ENCODE measurements at regions not wholly inside any gene's neighbourhood (a gene's known extent, or its start where the extent isn't known, plus 50 kb on each side); places are given as distances from the start of the nearest gene placed in this dataset.

DNA sequence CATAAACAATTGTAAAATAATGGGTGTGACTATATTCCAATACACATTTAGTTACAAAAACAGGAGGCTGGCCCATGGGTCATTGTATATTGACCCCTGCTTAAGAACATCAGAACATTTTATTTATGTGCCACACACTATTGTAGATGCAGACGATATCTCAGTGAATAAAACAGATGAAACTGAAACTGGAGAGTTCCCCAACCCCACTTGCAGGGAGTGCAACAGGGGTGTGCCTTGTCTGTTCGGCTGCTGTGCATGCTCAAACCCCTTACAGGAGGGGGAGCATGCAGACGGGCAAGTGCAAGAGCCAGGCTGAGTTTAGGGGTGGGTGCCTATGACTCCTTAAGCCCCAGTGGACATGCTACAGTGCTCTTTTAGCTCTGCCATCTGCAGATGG lies 509.6 kb downstream of the IGSF11 start:
- H4K20me1 ChIP-seq (replicated peaks in 1 of 2; ENCODE audit: control insufficient read depth in 1 of 2, insufficient read depth in 2 of 2, low read length in 2 of 2) = no peaks in the 10 kb centered on the region
- H2AK5ac ChIP-seq (ENCODE audit: low read depth, low read length) = no peak overlapping the region
- 62% methylated on average over 3 of the region's 3 CpGs; no CpG with 5 or more reads in 1 of the 2 experiments for WGBS, 2 experiments (ENCODE audit: extremely low coverage in 1 of 2, insufficient coverage in 1 of 2, insufficient read length in 1 of 2, insufficient replicate concordance in 2 of 2, low coverage in 1 of 2, low lambda C conversion rate in 2 of 2, missing lambda C conversion rate in 1 of 2)
- H4K5ac ChIP-seq (ENCODE audit: insufficient read length, low read depth, low read length) = no peak overlapping the region
- FAIRE-seq (no peak), DNase-seq (ENCODE audit: low read depth in 1 of 2, low spot score in 2 of 2) (no peak)
- no peak overlapping the region for H2BK120ac ChIP-seq (replicated peaks; ENCODE audit: low read depth, low read length)
- no peak overlapping the region for H2BK20ac ChIP-seq (ENCODE audit: low read length)
- no peak overlapping the region for H3K4ac ChIP-seq (replicated peaks; ENCODE audit: insufficient read length, low read depth, low read length)
- H4K91ac ChIP-seq (replicated peaks; ENCODE audit: insufficient read length, low read length) = no peak overlapping the region
- ChIA-PET CTCF (ENCODE audit: partially characterized antibody) (no interaction called here), POLR2A (ENCODE audit: partially characterized antibody) (no interaction called here)
- H3K36me3 ChIP-seq (ENCODE audit: control insufficient read depth in 2 of 4, insufficient read depth in 4 of 4, low read length in 3 of 4) = no peaks in the 10 kb centered on the region
- no peak overlapping the region for H2AFZ ChIP-seq (ENCODE audit: low read length)
- H3K79me1 ChIP-seq (ENCODE audit: low read depth, low read length) = no peaks in the 10 kb centered on the region
- no peaks in the 10 kb centered on the region for H3K4me1 ChIP-seq (replicated peaks in 1 of 4; ENCODE audit: control insufficient read depth in 3 of 4, insufficient read depth in 4 of 4, low read length in 3 of 4)
- H3K79me2 ChIP-seq (ENCODE audit: control insufficient read depth in 1 of 2, insufficient read depth in 2 of 2, low read length in 2 of 2) = no peaks in the 10 kb centered on the region
- H3K9ac ChIP-seq (replicated peaks in 1 of 4; ENCODE audit: extremely low read depth in 1 of 4, low read depth in 3 of 4, low read length in 3 of 4) = no peak overlapping the region
- H3K9me3 ChIP-seq (ENCODE audit: insufficient read depth in 2 of 2, low read depth in 1 of 2, low read length in 1 of 2) = no peaks in the 10 kb centered on the region; a peak in 1 of 4 replicates
- H3K4me2 ChIP-seq (ENCODE audit: insufficient read depth in 1 of 2, low read depth in 2 of 2, low read length in 2 of 2) = no peak overlapping the region
- no peaks in the 10 kb centered on the region for H3K27me3 ChIP-seq (replicated peaks in 1 of 4; ENCODE audit: control insufficient read depth in 3 of 4, extremely low read depth in 1 of 4, insufficient read depth in 3 of 4, low read length in 3 of 4)
- H3K14ac ChIP-seq (ENCODE audit: insufficient read length) = no peak overlapping the region
- no peak overlapping the region for H3K18ac ChIP-seq (ENCODE audit: extremely low read depth, low read length)
- no peak overlapping the region for H2BK5ac ChIP-seq (ENCODE audit: low read depth, low read length)
- H3K23me2 ChIP-seq (ENCODE audit: low read depth, low read length) = no peaks in the 10 kb centered on the region
- no peak overlapping the region for H3K23ac ChIP-seq (ENCODE audit: insufficient read length)
- H4K8ac ChIP-seq (ENCODE audit: extremely low read depth, insufficient read depth, low read length) = no peak overlapping the region
- no peak overlapping the region for H2BK15ac ChIP-seq (ENCODE audit: low read length)
- no peak overlapping the region for H2BK12ac ChIP-seq (ENCODE audit: low read depth, low read length)
- H3K27ac ChIP-seq (ENCODE audit: low read depth, low read length) = no peak overlapping the region
- no peak overlapping the region for H3K56ac ChIP-seq (replicated peaks; ENCODE audit: insufficient read length, low read depth, low read length)
- H3K4me3 ChIP-seq (ENCODE audit: extremely low read depth in 1 of 4, insufficient read depth in 2 of 4, low read depth in 3 of 4, low read length in 4 of 4) = no peak overlapping the region
- TF ChIP-seq TBP (IDR thresholded peaks at IDR 0.05; ENCODE audit: low read depth, low read length) (no peak), NRF1 (IDR thresholded peaks at IDR 0.05; ENCODE audit: low read depth, low read length) (no peak), RFX5 (IDR thresholded peaks at IDR 0.05; ENCODE audit: borderline replicate concordance, low read depth, low read length) (no peak), SIN3A (conservative IDR thresholded peaks at IDR 0.05 in 1 of 2, IDR thresholded peaks at IDR 0.05 in 1 of 2; ENCODE audit: low read depth in 1 of 2, low read length in 2 of 2) (no peak), YY1 (IDR thresholded peaks at IDR 0.05; ENCODE audit: low read depth, low read length) (no peak), KDM5A (IDR thresholded peaks at IDR 0.05; ENCODE audit: low read length) (no peak), MAFK (IDR thresholded peaks at IDR 0.05; ENCODE audit: low read depth, low read length) (no peak), SIRT6 (IDR thresholded peaks at IDR 0.05; ENCODE audit: low read length) (no peak), EP300 (IDR thresholded peaks at IDR 0.05; ENCODE audit: borderline replicate concordance in 1 of 2, low read depth in 2 of 2, low read length in 2 of 2) (no peak), CREB1 (IDR thresholded peaks at IDR 0.05) (no peak)
- TF ChIP-seq, protein P1, sequence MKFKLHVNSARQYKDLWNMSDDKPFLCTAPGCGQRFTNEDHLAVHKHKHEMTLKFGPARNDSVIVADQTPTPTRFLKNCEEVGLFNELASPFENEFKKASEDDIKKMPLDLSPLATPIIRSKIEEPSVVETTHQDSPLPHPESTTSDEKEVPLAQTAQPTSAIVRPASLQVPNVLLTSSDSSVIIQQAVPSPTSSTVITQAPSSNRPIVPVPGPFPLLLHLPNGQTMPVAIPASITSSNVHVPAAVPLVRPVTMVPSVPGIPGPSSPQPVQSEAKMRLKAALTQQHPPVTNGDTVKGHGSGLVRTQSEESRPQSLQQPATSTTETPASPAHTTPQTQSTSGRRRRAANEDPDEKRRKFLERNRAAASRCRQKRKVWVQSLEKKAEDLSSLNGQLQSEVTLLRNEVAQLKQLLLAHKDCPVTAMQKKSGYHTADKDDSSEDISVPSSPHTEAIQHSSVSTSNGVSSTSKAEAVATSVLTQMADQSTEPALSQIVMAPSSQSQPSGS (IDR thresholded peaks at IDR 0.05; ENCODE audit: low read length) = no peak
- TF ChIP-seq, protein P2, sequence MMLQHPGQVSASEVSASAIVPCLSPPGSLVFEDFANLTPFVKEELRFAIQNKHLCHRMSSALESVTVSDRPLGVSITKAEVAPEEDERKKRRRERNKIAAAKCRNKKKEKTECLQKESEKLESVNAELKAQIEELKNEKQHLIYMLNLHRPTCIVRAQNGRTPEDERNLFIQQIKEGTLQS (IDR thresholded peaks at IDR 0.05; ENCODE audit: insufficient read depth, low read depth, low read length) = no peak
